ENCODE measurements at regions not wholly inside any gene's neighbourhood (a gene's known extent, or its start where the extent isn't known, plus 50 kb on each side); places are given as distances from the start of the nearest gene placed in this dataset.

- no peak for DNase-seq (ENCODE audit: low read depth)
- no peak for TF ChIP-seq CTCF (IDR thresholded peaks at IDR 0.05; ENCODE audit: low read length, missing control alignments)
- H3K4me3 ChIP-seq (replicated peaks; ENCODE audit: low read depth, low read length) = no peak overlapping the region
These were observed 2071.2 kb upstream of the CDH6 start for GRCh38 chr5:29122306-29122705.

DNA sequence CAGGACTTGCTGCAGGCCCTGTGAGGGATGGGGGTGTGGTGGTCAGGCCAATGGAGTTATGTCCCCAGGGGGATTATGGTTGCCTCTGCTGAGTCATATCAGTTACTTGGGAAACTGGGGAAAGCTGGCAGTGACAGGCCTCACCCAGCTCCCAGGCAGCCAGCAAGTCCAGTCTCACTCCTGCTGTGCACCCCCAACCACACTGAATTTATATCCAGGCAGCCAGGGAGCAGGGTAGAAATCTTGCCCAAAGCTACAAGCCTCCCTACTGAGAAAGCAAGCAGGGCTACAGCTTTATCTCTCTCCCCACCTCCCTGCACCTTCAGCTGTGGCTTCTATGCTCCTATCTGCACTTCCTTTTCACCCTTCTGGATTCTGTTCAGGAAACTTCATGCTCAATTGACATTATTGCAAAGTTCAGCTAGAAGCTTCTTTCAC, 2076.0 kb upstream of the CDH9 start:
- H3K4me3 ChIP-seq (replicated peaks; ENCODE audit: low read depth, low read length) = no peak overlapping the region
- no peak for TF ChIP-seq CTCF (IDR thresholded peaks at IDR 0.05; ENCODE audit: low read length, missing control alignments)
- DNase-seq (ENCODE audit: low read depth) = no peak

DNA sequence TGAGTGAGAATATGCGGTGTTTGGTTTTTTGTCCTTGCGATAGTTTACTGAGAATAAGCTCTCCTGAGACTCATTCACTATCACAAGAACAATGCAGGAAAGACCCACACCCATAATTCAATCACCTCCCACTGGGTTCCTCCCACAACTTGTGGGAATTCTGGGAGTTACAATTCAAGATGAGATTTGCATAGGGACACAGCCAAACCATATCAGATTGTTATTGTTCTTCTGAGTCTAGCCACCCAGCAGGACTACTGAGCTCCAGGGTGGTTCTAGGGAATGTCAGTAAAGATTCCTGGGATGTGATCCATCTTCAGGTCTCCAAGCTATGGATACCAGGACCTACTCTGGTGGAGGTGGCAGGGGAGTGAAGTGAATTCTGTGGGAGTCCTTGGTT, 2075.1 kb upstream of the CDH9 start:
- DNase-seq (ENCODE audit: low read depth) = no peak
- no peak overlapping the region for H3K4me3 ChIP-seq (replicated peaks; ENCODE audit: low read depth, low read length)
- TF ChIP-seq CTCF (IDR thresholded peaks at IDR 0.05; ENCODE audit: low read length, missing control alignments) = no peak

- H3K4me3 ChIP-seq (replicated peaks; ENCODE audit: low read depth, low read length) = no peak overlapping the region
- no peak for DNase-seq (ENCODE audit: low read depth)
These were observed 2061.2 kb upstream of the CDH9 start for GRCh38 chr5:29099585-29099984.

GRCh38 chr5:29089591-29090130, 2051.3 kb upstream of the CDH9 start:
- H3K4me3 ChIP-seq (replicated peaks; ENCODE audit: low read depth, low read length) = no peak overlapping the region
- no peak for TF ChIP-seq CTCF (IDR thresholded peaks at IDR 0.05; ENCODE audit: low read length, missing control alignments)
- DNase-seq (ENCODE audit: low read depth) = no peak

More at GRCh38 chr5:29099585-29099984, 2061.2 kb upstream of the CDH9 start:
- TF ChIP-seq CTCF (IDR thresholded peaks at IDR 0.05; ENCODE audit: low read length, missing control alignments) = no peak

- no peak for DNase-seq (ENCODE audit: low read depth)
- no peak overlapping the region for H3K4me3 ChIP-seq (replicated peaks; ENCODE audit: low read depth, low read length)
- TF ChIP-seq CTCF (IDR thresholded peaks at IDR 0.05; ENCODE audit: low read length, missing control alignments) = no peak
These were observed 2046.8 kb upstream of the CDH9 start for GRCh38 chr5:29085142-29085541.

- no peak overlapping the region for H3K4me3 ChIP-seq (replicated peaks; ENCODE audit: low read depth, low read length)
- no peak for TF ChIP-seq CTCF (IDR thresholded peaks at IDR 0.05; ENCODE audit: low read length, missing control alignments)
- DNase-seq (ENCODE audit: low read depth) = no peak
These were observed 2041.4 kb upstream of the CDH9 start for GRCh38 chr5:29079771-29080170.

All from fibroblast of pulmonary artery (primary cell).